Spleen (tissue), 7 donors: ENCODE measurements at regions not wholly inside any gene's neighbourhood (a gene's known extent, or its start where the extent isn't known, plus 50 kb on each side); places are given as distances from the start of the nearest gene placed in this dataset.

ENCODE experiments used
- POLR2A ChIP-seq, 3 donors: fragments of 450-650 bp; IDR thresholded peaks; one replicate each; pipeline ENCODE4 v1.5.1; 2017; ENCODE audit warnings: antibody characterized with exemption in 3 of 3, mild to moderate bottlenecking in 1 of 3
- POLR2AphosphoS5 ChIP-seq, 3 donors: sonication (generic); formaldehyde crosslinking; IDR thresholded peaks; one replicate each; pipeline ENCODE4 v1.5.1; 2017; ENCODE audit warnings: antibody characterized with exemption in 3 of 3
- TF ChIP-seq, protein P1 (sequence below), 11 experiments: fragments of 200-600 bp in 7 of 11; fragments of 450-650 bp in 4 of 11; sonication (generic) in 4 of 11; IDR thresholded peaks in 8 of 11; conservative IDR thresholded peaks in 3 of 11; 1 replicate in 7 of 11; 2 replicates in 4 of 11; pipeline versions ENCODE4 v1.4.0 to v1.8.0; 2016 to 2021; ENCODE audit warnings: antibody characterized with exemption in 11 of 11, inconsistent platforms in 4 of 11, mild to moderate bottlenecking in 1 of 11
- donor health status: DM: no; HTN: no; CAD: no; lungs with moderate emphysema.
- donor health status: DM: no; HTN: no; CAD: no.
- donor health status: DM: no; HTN: no; CAD: no.

DNA sequence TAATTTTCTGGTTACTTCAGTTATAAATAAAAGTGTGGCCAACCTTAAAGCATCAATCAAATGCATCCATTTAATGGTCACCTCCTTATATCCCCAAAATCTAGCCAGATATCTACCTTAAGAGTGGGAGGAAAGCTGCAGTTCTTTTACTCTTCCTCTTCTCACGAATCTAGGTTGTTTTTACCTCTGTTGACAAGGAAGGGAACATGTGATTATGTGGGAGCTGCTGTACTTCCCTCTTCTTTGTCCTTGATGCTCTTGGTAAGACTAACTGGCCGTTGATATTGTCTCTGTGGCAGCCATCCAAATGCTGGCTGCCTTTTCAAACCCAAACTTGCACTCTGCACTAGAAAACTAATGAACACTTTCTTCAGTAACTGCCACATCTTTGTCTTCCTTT lies 275.3 kb upstream of the CADM2 start:
- TF ChIP-seq, protein P1, sequence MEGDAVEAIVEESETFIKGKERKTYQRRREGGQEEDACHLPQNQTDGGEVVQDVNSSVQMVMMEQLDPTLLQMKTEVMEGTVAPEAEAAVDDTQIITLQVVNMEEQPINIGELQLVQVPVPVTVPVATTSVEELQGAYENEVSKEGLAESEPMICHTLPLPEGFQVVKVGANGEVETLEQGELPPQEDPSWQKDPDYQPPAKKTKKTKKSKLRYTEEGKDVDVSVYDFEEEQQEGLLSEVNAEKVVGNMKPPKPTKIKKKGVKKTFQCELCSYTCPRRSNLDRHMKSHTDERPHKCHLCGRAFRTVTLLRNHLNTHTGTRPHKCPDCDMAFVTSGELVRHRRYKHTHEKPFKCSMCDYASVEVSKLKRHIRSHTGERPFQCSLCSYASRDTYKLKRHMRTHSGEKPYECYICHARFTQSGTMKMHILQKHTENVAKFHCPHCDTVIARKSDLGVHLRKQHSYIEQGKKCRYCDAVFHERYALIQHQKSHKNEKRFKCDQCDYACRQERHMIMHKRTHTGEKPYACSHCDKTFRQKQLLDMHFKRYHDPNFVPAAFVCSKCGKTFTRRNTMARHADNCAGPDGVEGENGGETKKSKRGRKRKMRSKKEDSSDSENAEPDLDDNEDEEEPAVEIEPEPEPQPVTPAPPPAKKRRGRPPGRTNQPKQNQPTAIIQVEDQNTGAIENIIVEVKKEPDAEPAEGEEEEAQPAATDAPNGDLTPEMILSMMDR (IDR thresholded peaks at IDR 0.05 in 8 of 11, conservative IDR thresholded peaks at IDR 0.05 in 3 of 11) = no peak
- TF ChIP-seq POLR2A (IDR thresholded peaks at IDR 0.05) (no peak), POLR2AphosphoS5 (IDR thresholded peaks at IDR 0.05) (no peak)
